Stimulated activated CD4-positive, alpha-beta T cell treated with anti-CD3 and anti-CD28 coated beads, Interleukin-12 subunit alpha, Interleukin-12 subunit beta, amount 100 ng/mL, for 4 hours (primary cell): ENCODE measurements at regions not wholly inside any gene's neighbourhood (a gene's known extent, or its start where the extent isn't known, plus 50 kb on each side); places are given as distances from the start of the nearest gene placed in this dataset.

Experiments
- DNase-seq: peaks from one replicate; pipeline ENCODE4 v3.0.0-alpha.2; 2020

DNA sequence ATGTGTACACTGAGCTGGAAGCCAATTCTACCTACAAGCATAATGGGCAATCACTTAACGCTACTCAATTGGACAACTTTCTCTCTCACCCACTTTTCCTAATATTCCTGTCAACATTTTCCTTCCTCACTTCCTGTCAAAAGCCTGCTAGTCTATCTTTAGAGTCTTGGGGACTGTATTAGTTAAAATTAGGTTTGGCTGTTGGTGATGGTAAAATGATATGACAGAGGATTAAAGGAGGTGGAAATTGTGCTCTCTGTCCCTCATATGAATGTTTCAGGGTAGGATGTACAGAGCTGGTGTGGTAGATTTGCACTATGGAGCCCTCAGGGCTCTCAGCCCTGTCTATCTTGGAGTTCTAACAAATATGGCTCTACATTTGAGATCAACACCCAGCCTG lies 129.7 kb downstream of the CEP57L1 start:
- DNase-seq = no peak

DNA sequence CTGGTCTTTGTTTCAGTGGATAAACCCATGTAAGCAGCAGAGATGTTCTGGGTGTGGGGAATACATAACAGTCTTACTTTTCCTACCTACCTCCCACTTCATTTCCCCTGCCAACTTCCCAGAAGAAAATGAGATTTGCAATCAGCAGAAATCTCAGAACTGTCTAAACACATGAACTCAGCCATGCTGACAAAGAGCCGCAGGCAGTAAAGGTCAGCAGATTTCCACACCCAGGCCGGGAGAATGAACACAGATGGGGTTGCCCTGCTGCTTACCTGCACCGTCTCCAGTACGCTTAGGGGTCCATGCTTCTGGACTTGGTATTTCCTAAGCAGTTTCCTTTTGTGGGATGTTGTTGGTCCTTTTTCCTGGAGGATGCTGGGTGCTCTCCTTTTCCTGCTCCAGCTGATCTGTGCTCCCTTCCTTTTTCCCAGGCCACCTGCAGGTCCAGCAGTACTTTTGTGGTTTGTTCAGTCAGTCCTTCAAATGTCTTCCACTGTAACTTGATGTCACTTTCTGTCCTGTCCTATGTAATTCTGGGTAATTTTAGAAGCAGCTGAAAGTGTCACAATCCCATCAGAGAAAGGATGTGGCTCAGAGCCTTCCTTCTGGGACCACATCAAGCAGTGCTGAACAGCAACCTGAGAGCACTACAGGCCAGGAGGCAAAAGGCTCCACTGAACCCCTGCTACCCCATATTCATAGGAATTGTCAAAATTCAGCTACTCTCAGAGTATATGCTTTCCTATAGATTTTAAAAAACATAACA lies 129.0 kb downstream of the CEP57L1 start:
- DNase-seq = no peak

DNA sequence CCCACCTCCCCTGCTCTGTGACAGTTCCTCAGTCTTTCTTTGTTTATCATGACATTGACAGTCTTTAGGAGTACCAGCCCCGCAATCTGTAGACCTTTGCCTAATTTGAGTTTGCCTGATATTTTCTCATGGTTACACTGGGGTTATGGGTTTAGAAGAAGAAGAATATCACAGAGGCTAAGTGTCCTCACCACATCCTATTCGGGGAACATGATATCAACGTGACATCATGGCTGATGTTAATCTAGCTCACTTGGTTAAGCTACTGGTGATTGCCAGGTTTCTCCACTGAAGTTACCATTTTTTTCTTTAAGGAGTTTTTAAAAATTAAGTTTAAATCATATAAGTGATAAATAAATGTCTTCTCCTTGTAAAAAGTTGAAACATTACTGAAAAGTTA lies 127.5 kb downstream of the CEP57L1 start:
- no peak for DNase-seq

DNA sequence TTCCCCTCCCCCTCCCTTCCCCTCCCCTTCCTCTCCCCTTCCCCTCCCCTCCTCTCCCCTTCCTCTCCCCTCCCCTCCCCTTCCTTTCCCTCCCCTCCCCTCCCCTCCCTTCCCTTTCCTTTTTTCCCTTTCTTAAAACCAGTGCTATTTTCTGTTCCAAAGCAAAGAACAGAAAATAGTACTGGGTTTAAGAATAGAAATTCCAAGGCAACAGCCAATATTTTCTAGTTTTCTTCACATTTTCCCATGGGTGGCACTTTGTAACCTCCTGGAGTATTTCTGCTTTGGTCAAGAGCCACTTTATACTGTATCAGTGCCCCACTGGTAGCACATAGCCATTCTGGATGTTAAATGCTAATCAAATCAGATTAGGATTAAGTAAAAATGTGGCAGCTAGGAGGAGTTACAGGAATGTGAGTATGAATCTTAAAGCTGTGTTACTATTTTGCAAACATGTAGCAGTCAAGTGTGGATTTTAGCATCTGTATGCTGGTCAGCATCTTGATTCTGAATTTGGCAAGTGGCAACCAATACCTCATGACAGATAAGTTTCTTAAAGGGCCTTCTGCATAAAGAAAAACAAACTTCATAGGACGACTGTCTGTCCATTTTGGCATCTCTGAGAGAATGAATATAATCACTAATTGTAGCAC lies 126.4 kb downstream of the CEP57L1 start:
- no peak for DNase-seq
